AML-193 (cell line): ENCODE measurements at regions not wholly inside any gene's neighbourhood (a gene's known extent, or its start where the extent isn't known, plus 50 kb on each side); places are given as distances from the start of the nearest gene placed in this dataset.

ENCODE experiments used
- DNase-seq, 2 experiments: peaks; one replicate each; lab custom pipeline; 2025; lab: John Stamatoyannopoulos, UW

DNA sequence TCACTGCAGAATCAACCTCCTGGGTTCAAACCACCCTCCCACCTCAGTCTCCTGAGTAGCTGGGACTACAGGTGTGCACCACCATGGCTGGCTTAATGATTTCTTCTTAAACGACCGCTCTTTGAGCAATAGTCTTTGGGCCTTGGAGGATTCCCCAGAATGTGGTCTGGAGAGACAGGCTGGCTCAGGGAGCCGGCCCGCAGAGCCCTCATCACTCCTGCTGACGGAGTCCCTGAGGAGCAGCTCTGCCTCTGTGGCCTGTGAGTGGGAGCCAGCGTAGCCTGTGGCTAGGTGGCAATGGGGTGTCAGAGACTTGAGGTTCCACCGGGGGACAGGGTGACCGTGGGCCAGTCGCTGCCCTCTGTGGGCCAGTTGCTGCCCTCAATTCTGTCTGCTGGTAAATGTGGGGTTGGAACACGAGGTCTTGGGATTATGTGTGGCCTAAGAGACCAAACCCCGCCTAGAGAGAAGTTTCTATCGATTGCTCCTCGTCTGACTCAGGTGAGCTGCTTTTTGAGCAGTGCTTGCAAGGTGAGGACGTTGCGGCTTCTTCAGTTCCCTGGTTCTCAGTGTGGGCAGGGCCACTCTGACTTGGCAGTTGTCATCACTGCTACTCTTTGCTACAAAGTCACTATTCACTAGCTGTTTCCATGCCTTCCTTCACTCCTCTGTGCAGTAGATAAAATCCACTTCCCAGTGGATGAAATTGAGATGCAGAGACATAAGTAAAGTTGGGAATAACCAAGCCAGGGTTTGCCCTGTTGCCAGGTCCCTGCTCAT lies 124.8 kb upstream of the NECTIN1 start:
- no peak for DNase-seq

GRCh38 chr11:119852741-119853140 lies 123.7 kb upstream of the NECTIN1 start:
- no peak for DNase-seq

GRCh38 chr11:119850822-119851409 lies 121.9 kb upstream of the NECTIN1 start:
- DNase-seq = no peak

DNA sequence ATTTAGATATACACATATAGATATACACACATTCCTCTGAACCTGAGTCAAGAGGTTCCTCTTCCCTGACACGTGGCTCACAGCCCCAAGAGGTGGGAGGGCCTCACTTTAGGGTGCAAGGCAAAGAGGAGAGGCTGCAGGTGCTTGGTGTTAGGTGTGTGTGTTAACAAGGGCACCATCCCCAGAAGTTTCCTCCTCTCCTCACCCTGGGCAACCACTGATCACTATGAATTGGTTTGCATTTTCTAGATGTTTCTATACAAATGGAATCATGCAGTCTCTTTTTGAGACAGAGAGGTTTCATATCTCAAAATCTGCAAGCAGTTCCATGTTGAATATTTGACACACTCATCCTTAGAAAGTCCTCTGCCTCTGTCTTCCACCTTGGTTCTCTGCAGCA lies 120.9 kb upstream of the NECTIN1 start:
- no peak for DNase-seq

GRCh38 chr11:119847853-119848252 lies 118.9 kb upstream of the NECTIN1 start:
- no peak for DNase-seq

GRCh38 chr11:119846374-119846773 lies 117.4 kb upstream of the NECTIN1 start:
- DNase-seq = no peak

- no peak for DNase-seq
Measured at GRCh38 chr11:119845756-119846155, 116.8 kb upstream of the NECTIN1 start.

GRCh38 chr11:119845305-119845704 lies 116.3 kb upstream of the NECTIN1 start:
- no peak for DNase-seq

- DNase-seq = no peak
Measured at GRCh38 chr11:119844808-119845207, 115.8 kb upstream of the NECTIN1 start.

DNA sequence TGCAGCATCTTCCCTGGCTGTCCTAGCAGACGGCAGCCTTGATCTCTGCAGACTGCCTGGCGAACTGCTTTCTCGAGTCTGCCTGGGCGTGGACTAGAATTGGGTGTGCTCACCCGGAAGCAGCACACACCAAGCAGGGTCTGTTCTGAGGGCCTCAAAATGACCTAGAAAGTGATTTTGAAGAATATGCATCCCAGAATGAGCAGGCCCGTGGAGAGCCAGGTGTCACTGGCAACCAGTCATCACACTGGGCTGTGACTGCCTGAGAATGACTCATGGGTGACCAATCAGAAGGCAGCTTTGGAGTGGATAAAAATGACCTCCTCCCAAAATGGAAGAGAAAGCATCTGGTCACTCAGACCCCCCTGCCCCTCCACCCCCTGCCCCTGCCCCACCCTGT lies 114.9 kb upstream of the NECTIN1 start:
- DNase-seq = no peak

DNA sequence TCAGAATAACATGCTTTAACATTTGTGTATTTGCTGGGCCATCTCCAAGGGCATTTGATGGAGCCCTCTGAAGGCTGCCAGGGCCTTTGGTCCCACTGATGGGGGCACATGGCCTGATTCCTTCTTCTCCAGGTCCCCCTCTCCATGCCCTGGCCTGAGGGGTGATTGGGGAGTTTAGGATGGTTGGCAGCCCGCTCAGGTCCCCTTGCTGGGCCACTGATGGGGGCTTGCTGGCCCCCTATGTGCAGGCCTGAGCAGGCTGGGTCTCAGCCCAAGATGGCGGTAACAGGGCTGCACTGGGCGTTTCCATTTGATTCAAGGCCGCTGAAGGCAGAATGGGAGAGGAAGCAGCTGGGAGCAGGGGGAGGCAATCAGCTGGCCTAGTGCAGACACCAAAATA lies 113.7 kb upstream of the NECTIN1 start:
- DNase-seq = no peak

DNA sequence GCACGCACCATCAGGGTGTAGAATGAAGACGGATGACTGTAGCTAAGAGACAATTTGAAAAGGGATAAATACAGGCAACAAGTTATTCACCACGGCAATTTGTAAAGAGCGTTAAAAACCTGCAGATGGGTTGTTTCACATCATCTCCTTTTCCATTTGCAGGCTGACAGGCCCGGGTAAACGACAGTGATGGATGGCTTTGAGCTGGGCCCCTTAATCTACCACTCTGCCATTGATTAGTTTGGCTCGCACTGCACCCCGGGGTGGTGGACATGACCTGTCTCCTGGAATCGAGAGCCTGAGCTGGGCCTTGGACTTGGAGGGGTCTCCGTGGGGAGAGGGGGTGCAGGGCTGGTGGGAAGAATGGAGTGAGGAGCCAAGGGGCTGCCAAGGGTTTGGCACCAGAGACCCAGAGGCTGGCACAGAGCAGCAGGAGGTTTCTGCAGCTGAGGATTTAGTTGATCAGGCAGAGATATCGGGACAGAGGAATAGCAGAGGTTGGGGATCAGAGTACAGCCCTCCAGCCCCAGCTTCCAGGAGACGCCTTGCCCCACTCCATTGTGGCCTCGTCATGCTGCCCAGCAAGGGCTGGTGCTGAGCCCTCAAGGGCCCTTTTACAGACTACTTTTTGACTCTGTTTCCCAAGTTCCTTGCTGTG lies 110.6 kb upstream of the NECTIN1 start:
- DNase-seq = no peak

DNA sequence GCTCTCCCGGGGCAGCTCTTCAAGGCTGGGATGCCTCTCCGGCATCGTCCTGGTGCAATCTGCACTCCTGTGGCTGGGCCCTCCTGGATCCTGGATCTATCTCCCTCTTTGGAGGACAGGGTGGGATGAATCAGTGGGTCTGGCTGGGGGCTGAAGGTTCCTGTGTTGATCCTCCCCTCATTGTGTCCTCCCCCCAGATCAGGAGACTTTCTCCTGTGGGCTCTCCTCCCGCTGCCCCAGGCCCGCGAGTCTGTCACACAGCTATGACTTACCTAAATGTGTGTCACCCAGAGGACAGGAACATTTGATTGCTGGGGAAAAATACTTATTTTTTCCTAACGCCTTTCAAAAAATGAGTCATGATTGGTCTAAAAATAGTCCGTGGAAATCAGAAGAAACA lies 106.8 kb upstream of the NECTIN1 start:
- DNase-seq = no peak

DNA sequence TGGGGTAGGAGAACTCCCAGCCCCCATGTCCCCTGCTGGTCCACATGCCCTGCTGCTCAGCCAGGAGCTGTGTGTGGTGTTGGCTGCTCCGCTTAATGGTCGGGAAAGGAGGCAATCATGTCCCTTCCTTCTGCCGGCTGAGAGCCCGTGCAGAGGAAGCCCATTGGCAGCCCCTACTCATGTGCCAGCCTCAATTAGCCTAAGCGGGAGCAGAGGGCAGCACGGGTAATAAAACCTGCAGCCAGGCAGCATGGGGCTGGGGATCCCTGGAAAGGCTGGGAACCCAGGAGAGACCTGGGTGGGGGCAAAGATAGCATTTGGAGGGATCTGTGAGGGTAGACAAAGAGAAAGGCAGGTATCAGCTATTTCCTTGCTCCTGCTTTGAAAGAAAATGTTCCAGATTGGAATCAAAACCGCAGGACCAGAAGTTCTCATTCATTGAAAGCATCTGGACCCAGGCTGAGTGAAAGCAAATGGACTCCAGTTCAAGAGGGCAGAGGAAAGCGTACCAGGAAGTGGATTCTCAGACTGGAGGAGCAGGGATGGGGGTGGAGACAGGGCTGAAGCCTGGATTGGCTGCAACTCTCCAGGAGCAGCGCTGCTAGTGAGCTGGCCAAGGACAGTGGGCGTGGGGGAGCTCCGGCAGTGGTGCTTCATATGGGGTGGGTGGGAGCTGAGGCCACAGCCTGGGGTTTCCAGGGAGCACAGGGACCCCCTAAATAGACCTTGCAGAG lies 103.4 kb upstream of the NECTIN1 start:
- no peak for DNase-seq

GRCh38 chr11:119831011-119831410 lies 102.0 kb upstream of the NECTIN1 start:
- no peak for DNase-seq

GRCh38 chr11:119830400-119830799 lies 101.4 kb upstream of the NECTIN1 start:
- no peak for DNase-seq

DNA sequence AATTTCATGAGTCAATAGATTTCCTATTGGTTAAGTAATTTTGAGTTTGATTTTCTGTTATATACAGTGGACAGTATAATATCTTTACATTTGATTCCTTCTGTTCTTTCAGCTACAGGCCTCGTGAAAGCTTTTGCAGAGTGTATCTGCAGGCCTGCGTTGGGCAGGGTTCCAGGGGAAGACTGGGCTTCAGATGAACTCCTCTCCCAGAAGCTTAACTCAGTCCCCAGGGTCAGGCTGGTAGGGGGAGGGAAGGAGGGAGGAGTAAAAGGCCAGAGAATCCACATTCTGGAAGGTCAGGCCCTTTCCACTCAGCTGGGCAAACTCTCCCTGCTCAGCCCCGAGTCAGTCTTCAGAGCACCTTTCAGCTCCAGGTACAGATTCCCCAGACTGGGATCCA lies 100.4 kb upstream of the NECTIN1 start:
- DNase-seq = no peak

GRCh38 chr11:119828819-119829218 lies 99.8 kb upstream of the NECTIN1 start:
- DNase-seq = no peak

- no peak for DNase-seq
Measured at GRCh38 chr11:119828006-119828405, 99.0 kb upstream of the NECTIN1 start.

GRCh38 chr11:119827113-119827512 lies 98.1 kb upstream of the NECTIN1 start:
- no peak for DNase-seq

DNA sequence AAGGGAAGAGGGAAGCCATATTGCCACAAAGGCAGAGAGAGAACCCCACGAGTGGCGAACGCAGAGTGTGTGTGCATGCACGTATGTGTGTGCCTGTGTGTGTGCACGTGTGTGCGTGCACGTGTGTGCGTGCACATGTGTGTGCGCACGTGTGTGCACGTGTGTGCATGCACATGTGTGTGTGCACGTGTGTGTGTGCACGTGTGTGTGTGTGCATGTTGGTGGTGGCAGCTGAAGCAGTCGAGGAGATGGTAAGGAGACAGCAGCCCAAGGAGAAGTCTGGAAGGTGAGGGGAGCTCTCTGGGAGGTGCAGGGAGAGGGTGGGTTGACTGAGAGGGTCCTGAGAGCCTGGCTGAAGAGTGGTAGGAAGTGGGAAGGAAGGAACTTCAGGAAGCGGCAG lies 94.1 kb upstream of the NECTIN1 start:
- DNase-seq = no peak

- DNase-seq = no peak
Measured at GRCh38 chr11:119816660-119817059, 87.7 kb upstream of the NECTIN1 start.

DNA sequence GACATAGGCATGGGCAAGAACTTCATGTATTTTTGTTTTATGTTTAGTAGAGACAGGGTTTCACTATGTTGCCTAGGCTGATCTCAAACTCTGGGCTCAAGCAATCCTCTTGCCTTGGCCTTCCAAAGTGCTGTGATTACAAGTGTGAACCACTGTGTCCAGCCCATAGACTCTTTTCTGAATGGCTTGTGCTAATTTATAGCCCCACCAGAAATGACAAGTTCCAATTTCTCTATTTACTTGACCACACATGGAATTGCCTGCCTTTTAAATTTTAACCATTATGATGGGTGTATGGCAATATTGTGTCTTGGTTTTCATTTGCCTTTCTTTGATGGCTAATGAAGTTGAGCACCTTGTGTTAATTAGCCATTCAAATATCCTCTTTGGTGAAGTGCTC lies 85.8 kb upstream of the NECTIN1 start:
- DNase-seq = no peak
